Keratinocyte (primary cell): ENCODE measurements at regions not wholly inside any gene's neighbourhood (a gene's known extent, or its start where the extent isn't known, plus 50 kb on each side); places are given as distances from the start of the nearest gene placed in this dataset.
A peak's percentile ranks its signal among the peaks of the same experiment; 100 is the strongest.

Source experiments
- DNase-seq: peaks from one replicate; pipeline ENCODE4 v3.0.0-alpha.2; 2011; ENCODE audit warnings: low read depth, missing footprints, low spot score
- FAIRE-seq: peaks from 2 replicates; lab custom pipeline; 2011; peaks lifted over from hg19 to GRCh38; lab: Jason Lieb, UNC
- H2AFZ ChIP-seq: 2 replicates; pipeline ENCODE4 v1.6.0; 2012; ENCODE audit warnings: low read length, control low read depth, inconsistent platforms; ENCODE audit not compliant: control insufficient read depth
- H3K27ac ChIP-seq: 2 replicates; pipeline ENCODE4 v1.5.1; 2011; ENCODE audit warnings: low read length; ENCODE audit not compliant: control insufficient read depth, insufficient read depth
- H3K27me3 ChIP-seq: 3 replicates; pipeline ENCODE4 v1.6.0; 2011; ENCODE audit warnings: low read length; ENCODE audit not compliant: control insufficient read depth, insufficient read depth; ENCODE audit errors: extremely low read depth
- H3K36me3 ChIP-seq, 2 experiments: 2 replicates in 1 of 2; 3 replicates in 1 of 2; pipeline ENCODE4 v1.5.1; 2011; ENCODE audit warnings: low read length in 2 of 2, mild to moderate bottlenecking in 1 of 2; ENCODE audit not compliant: control insufficient read depth in 2 of 2, insufficient read depth in 2 of 2; ENCODE audit errors: extremely low read depth in 1 of 2
- H3K4me1 ChIP-seq: 3 replicates; pipeline ENCODE4 v1.5.1; 2011; ENCODE audit warnings: low read length; ENCODE audit not compliant: control insufficient read depth, insufficient read depth; ENCODE audit errors: extremely low read depth
- H3K4me2 ChIP-seq: 3 replicates; pipeline ENCODE4 v1.6.0; 2011; ENCODE audit warnings: low read depth, low read length; ENCODE audit not compliant: control insufficient read depth, insufficient read depth; ENCODE audit errors: extremely low read depth
- H3K4me3 ChIP-seq, 3 experiments: fragments of 200-600 bp in 1 of 3; sonication (generic) in 1 of 3; 2 replicates in 2 of 3; 3 replicates in 1 of 3; pipeline ENCODE4 v1.5.1; 2011 to 2016; ENCODE audit warnings: low read length in 3 of 3, mild to moderate bottlenecking in 3 of 3, control low read depth in 2 of 3, inconsistent platforms in 1 of 3, low read depth in 1 of 3, mixed read lengths in 1 of 3, mixed run types in 1 of 3, moderate library complexity in 1 of 3; ENCODE audit not compliant: control insufficient read depth in 2 of 3, insufficient read depth in 2 of 3; ENCODE audit errors: extremely low read depth in 1 of 3
- H3K79me2 ChIP-seq: 2 replicates; pipeline ENCODE4 v1.6.0; 2012; ENCODE audit warnings: low read length; ENCODE audit not compliant: control insufficient read depth, insufficient read depth
- H3K9ac ChIP-seq: 3 replicates; pipeline ENCODE4 v1.6.0; 2011; ENCODE audit warnings: low read length; ENCODE audit not compliant: control insufficient read depth, insufficient read depth; ENCODE audit errors: extremely low read depth
- H3K9me1 ChIP-seq: 3 replicates; pipeline ENCODE4 v1.6.0; 2011; ENCODE audit warnings: low read length; ENCODE audit not compliant: control insufficient read depth, insufficient read depth; ENCODE audit errors: extremely low read depth
- H3K9me3 ChIP-seq: 2 replicates; pipeline ENCODE4 v1.5.1; 2012; ENCODE audit warnings: low read depth, low read length; ENCODE audit not compliant: control insufficient read depth
- H4K20me1 ChIP-seq: 3 replicates; pipeline ENCODE4 v1.6.0; 2011; ENCODE audit warnings: low read length; ENCODE audit not compliant: control insufficient read depth, insufficient read depth; ENCODE audit errors: extremely low read depth
- CTCF ChIP-seq, 3 experiments: IDR thresholded peaks in 1 of 3; conservative IDR thresholded peaks in 1 of 3; optimal IDR thresholded peaks in 1 of 3; 2 replicates in 2 of 3; 3 replicates in 1 of 3; pipeline versions ENCODE3 to v1.5.1; 2011; ENCODE audit warnings: low read length in 3 of 3, mild to moderate bottlenecking in 3 of 3, moderate library complexity in 2 of 3, control low read depth in 1 of 3, inconsistent platforms in 1 of 3; ENCODE audit not compliant: insufficient read depth in 2 of 3; ENCODE audit errors: extremely low read depth in 1 of 3
- EZH2 ChIP-seq: IDR thresholded peaks from one replicate; pipeline ENCODE4 v1.6.1; 2012; ENCODE audit warnings: inconsistent platforms, mild to moderate bottlenecking, low read length, moderate library complexity
- dilution Hi-C: fragments of 300-500 bp; cut with MboI; formaldehyde crosslinking; loops from one replicate; pipeline ENCODE4 v1.7.0; 2020; ENCODE audit warnings: low sequenced_read_pairs; ENCODE audit not compliant: extremely low pct_ligation_motif_present

GRCh38 chr3:180414157-180414556 lies 187.8 kb upstream of the TTC14 start:
- Histone ChIP-seq H2AFZ (no peak overlapping the region), H3K9ac (no peak overlapping the region), H3K9me1 (no peaks in the 10 kb centered on the region), H3K4me3 (no peak overlapping the region), H3K27me3 (no peaks in the 10 kb centered on the region), H3K27ac (no peak overlapping the region), H3K4me2 (no peak overlapping the region), H3K79me2 (peaks cover 13% of the 10 kb centered on the region), H3K4me1 (peaks cover 14% of the 10 kb centered on the region), H4K20me1 (no peaks in the 10 kb centered on the region), H3K9me3 (no peaks in the 10 kb centered on the region), H3K36me3 (no peaks in the 10 kb centered on the region)
- FAIRE-seq (no peak), DNase-seq (no peak)
- TF ChIP-seq EZH2 (no peak), CTCF (optimal IDR thresholded peaks at IDR 0.05 in 1 of 3, IDR thresholded peaks at IDR 0.05 in 1 of 3, conservative IDR thresholded peaks at IDR 0.05 in 1 of 3; ENCODE audit: extremely low read depth in 1 of 3, insufficient read depth in 2 of 3, low read length in 3 of 3) (no peak)
- dilution Hi-C loops: no loop called here

- Histone ChIP-seq H3K79me2 (peaks cover 13% of the 10 kb centered on the region), H3K9me1 (no peaks in the 10 kb centered on the region), H3K4me2 (peak overlapping the region; percentile 5), H3K4me1 (peaks cover 17% of the 10 kb centered on the region), H3K9ac (no peak overlapping the region), H3K4me3 (no peak overlapping the region), H2AFZ (no peak overlapping the region), H3K27ac (no peak overlapping the region), H3K9me3 (no peaks in the 10 kb centered on the region), H3K27me3 (no peaks in the 10 kb centered on the region), H3K36me3 (no peaks in the 10 kb centered on the region), H4K20me1 (no peaks in the 10 kb centered on the region)
- dilution Hi-C loops: no loop called here
- DNase-seq: no peak
- no peak for TF ChIP-seq EZH2
- TF ChIP-seq CTCF (optimal IDR thresholded peaks at IDR 0.05 in 1 of 3, IDR thresholded peaks at IDR 0.05 in 1 of 3, conservative IDR thresholded peaks at IDR 0.05 in 1 of 3; ENCODE audit: extremely low read depth in 1 of 3, insufficient read depth in 2 of 3, low read length in 3 of 3): no peak
- no peak for FAIRE-seq
Observed at GRCh38 chr3:180416111-180416594, 185.8 kb upstream of the TTC14 start.
